ENCODE measurements at regions not wholly inside any gene's neighbourhood (a gene's known extent, or its start where the extent isn't known, plus 50 kb on each side); places are given as distances from the start of the nearest gene placed in this dataset.

GRCh38 chr3:35849496-35849895 lies 210.2 kb downstream of the ARPP21 start:
- H2AFZ ChIP-seq = no peak overlapping the region
- no peak for DNase-seq (ENCODE audit: low spot score)
- no peaks in the 10 kb centered on the region for H3K79me2 ChIP-seq
- H3K9me3 ChIP-seq (ENCODE audit: low read depth) = no peaks in the 10 kb centered on the region
- H3K9me2 ChIP-seq (replicated peaks; ENCODE audit: insufficient read depth) = no peaks in the 10 kb centered on the region
- no peaks in the 10 kb centered on the region for H3K4me1 ChIP-seq (ENCODE audit: insufficient read depth)
- H3K27ac ChIP-seq = no peak overlapping the region
- TF ChIP-seq EZH2phosphoT487 (IDR thresholded peaks at IDR 0.05; ENCODE audit: low read depth, severe bottlenecking, unreplicated experiment) (no peak), EZH2 (IDR thresholded peaks at IDR 0.05; ENCODE audit: borderline replicate concordance) (no peak)
- TF ChIP-seq, protein P1, sequence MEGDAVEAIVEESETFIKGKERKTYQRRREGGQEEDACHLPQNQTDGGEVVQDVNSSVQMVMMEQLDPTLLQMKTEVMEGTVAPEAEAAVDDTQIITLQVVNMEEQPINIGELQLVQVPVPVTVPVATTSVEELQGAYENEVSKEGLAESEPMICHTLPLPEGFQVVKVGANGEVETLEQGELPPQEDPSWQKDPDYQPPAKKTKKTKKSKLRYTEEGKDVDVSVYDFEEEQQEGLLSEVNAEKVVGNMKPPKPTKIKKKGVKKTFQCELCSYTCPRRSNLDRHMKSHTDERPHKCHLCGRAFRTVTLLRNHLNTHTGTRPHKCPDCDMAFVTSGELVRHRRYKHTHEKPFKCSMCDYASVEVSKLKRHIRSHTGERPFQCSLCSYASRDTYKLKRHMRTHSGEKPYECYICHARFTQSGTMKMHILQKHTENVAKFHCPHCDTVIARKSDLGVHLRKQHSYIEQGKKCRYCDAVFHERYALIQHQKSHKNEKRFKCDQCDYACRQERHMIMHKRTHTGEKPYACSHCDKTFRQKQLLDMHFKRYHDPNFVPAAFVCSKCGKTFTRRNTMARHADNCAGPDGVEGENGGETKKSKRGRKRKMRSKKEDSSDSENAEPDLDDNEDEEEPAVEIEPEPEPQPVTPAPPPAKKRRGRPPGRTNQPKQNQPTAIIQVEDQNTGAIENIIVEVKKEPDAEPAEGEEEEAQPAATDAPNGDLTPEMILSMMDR (IDR thresholded peaks at IDR 0.05; ENCODE audit: poor library complexity) = no peak
- 91% methylated on average over 4 of the region's 4 CpGs for WGBS (ENCODE audit: low lambda C conversion rate, missing lambda C conversion rate)
- H3K4me3 ChIP-seq = no peak overlapping the region
- no peaks in the 10 kb centered on the region for H4K20me1 ChIP-seq (ENCODE audit: insufficient read depth, poor library complexity, severe bottlenecking)
- H3K36me3 ChIP-seq (replicated peaks; ENCODE audit: insufficient read depth, low read depth) = no peaks in the 10 kb centered on the region
- H3K4me2 ChIP-seq = no peak overlapping the region
- H3K27me3 ChIP-seq = no peaks in the 10 kb centered on the region

- WGBS (ENCODE audit: low lambda C conversion rate, missing lambda C conversion rate) = 100% methylated on average over 1 of the region's 1 CpG
- TF ChIP-seq EZH2phosphoT487 (IDR thresholded peaks at IDR 0.05; ENCODE audit: low read depth, severe bottlenecking, unreplicated experiment) = no peak
- TF ChIP-seq, protein P1 (IDR thresholded peaks at IDR 0.05; ENCODE audit: poor library complexity) = no peak
- no peak for TF ChIP-seq EZH2 (IDR thresholded peaks at IDR 0.05; ENCODE audit: borderline replicate concordance)
- H3K79me2 ChIP-seq = no peaks in the 10 kb centered on the region
- no peaks in the 10 kb centered on the region for H3K9me2 ChIP-seq (replicated peaks; ENCODE audit: insufficient read depth)
- no peaks in the 10 kb centered on the region for H3K36me3 ChIP-seq (replicated peaks; ENCODE audit: insufficient read depth, low read depth)
- H3K27ac ChIP-seq = no peak overlapping the region
- no peak overlapping the region for H2AFZ ChIP-seq
- no peaks in the 10 kb centered on the region for H3K27me3 ChIP-seq
- no peak overlapping the region for H3K4me2 ChIP-seq
- no peaks in the 10 kb centered on the region for H3K9me3 ChIP-seq (ENCODE audit: low read depth)
- no peaks in the 10 kb centered on the region for H4K20me1 ChIP-seq (ENCODE audit: insufficient read depth, poor library complexity, severe bottlenecking)
- H3K4me3 ChIP-seq = no peak overlapping the region
- H3K4me1 ChIP-seq (ENCODE audit: insufficient read depth) = no peaks in the 10 kb centered on the region
- DNase-seq (ENCODE audit: low spot score) = no peak
Observed at GRCh38 chr3:35849963-35850362, 210.6 kb downstream of the ARPP21 start.

DNA sequence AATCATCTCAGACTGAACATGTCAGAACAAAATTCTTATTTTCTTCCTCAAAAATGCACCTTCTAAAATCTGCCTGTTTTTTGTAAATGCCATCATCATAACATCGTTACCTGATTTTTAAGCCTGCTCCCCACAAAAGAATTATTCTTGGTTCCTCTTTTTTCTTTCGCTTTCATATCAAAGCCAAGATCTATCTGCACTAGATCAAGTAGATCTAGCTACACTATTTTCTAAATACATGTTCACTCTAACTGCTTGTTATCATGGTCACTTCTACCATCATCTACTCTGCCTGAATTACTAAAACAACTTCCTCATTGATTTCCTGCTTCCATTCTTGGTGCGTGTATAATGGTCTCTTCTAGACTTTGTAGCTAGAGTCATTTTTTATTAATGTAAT lies 217.7 kb downstream of the ARPP21 start:
- Histone ChIP-seq H3K4me2 (no peak overlapping the region), H4K20me1 (ENCODE audit: insufficient read depth, poor library complexity, severe bottlenecking) (no peaks in the 10 kb centered on the region), H3K79me2 (no peaks in the 10 kb centered on the region), H3K4me3 (no peak overlapping the region), H3K27me3 (no peaks in the 10 kb centered on the region), H2AFZ (no peak overlapping the region), H3K36me3 (replicated peaks; ENCODE audit: insufficient read depth, low read depth) (no peaks in the 10 kb centered on the region), H3K27ac (no peak overlapping the region), H3K4me1 (ENCODE audit: insufficient read depth) (no peaks in the 10 kb centered on the region), H3K9me3 (ENCODE audit: low read depth) (no peaks in the 10 kb centered on the region), H3K9me2 (replicated peaks; ENCODE audit: insufficient read depth) (no peaks in the 10 kb centered on the region)
- no peak for DNase-seq (ENCODE audit: low spot score)
- TF ChIP-seq, protein P1 (IDR thresholded peaks at IDR 0.05; ENCODE audit: poor library complexity) = no peak
- TF ChIP-seq EZH2 (IDR thresholded peaks at IDR 0.05; ENCODE audit: borderline replicate concordance) = no peak
- 92% methylated on average over 3 of the region's 3 CpGs for WGBS (ENCODE audit: low lambda C conversion rate, missing lambda C conversion rate)

DNA sequence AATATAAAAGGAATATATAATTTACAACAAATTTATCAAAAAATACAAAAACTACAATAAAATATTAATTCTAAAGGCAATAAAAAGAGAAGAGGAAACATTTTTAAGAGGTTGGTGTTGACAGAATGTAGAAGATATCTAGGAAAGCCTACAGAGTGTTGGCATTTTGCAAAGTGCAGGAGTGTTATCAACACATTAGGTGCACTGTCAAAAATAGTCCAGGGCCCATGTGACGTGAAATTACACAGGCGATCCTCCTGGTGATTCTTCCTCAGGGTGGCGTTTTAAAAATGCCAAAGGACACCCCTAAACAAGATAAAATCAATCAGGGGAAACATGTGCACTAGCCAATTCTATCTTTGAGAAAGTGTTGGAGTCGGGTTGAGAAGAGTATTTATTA lies 222.7 kb downstream of the ARPP21 start:
- Histone ChIP-seq H3K36me3 (replicated peaks; ENCODE audit: insufficient read depth, low read depth) (no peaks in the 10 kb centered on the region), H4K20me1 (ENCODE audit: insufficient read depth, poor library complexity, severe bottlenecking) (no peaks in the 10 kb centered on the region), H3K4me3 (no peak overlapping the region), H3K79me2 (no peaks in the 10 kb centered on the region), H3K27ac (no peak overlapping the region), H3K4me2 (no peak overlapping the region), H3K9me3 (ENCODE audit: low read depth) (no peaks in the 10 kb centered on the region), H2AFZ (no peak overlapping the region), H3K4me1 (ENCODE audit: insufficient read depth) (no peaks in the 10 kb centered on the region), H3K9me2 (replicated peaks; ENCODE audit: insufficient read depth) (no peaks in the 10 kb centered on the region), H3K27me3 (no peaks in the 10 kb centered on the region)
- WGBS (ENCODE audit: low lambda C conversion rate, missing lambda C conversion rate) = 82% methylated on average over 4 of the region's 4 CpGs
- no peak for DNase-seq (ENCODE audit: low spot score)
- TF ChIP-seq EZH2phosphoT487 (IDR thresholded peaks at IDR 0.05; ENCODE audit: low read depth, severe bottlenecking, unreplicated experiment) (no peak), EZH2 (IDR thresholded peaks at IDR 0.05; ENCODE audit: borderline replicate concordance) (no peak)
- TF ChIP-seq, protein P1 (IDR thresholded peaks at IDR 0.05; ENCODE audit: poor library complexity) = no peak

Data from hepatocyte (in vitro differentiated cells).